CD14-positive monocyte (primary cell): ENCODE measurements at regions not wholly inside any gene's neighbourhood (a gene's known extent, or its start where the extent isn't known, plus 50 kb on each side); places are given as distances from the start of the nearest gene placed in this dataset.

ENCODE experiments used
- DNase-seq, 3 donors: peaks; one replicate each; pipeline ENCODE4 v3.0.0-alpha.2; 2011 to 2022
- H2AFZ ChIP-seq: 2 replicates; pipeline ENCODE4 v1.6.0; 2012; ENCODE audit warnings: mild to moderate bottlenecking, low read depth, low read length, inconsistent platforms; ENCODE audit not compliant: insufficient read depth, poor library complexity, severe bottlenecking
- H3K27ac ChIP-seq, 2 donors: 1 replicate in 1 of 2; 2 replicates in 1 of 2; pipeline ENCODE4 v1.5.1; 2012 to 2013; ENCODE audit warnings: low read length in 2 of 2, control low read depth in 1 of 2, inconsistent platforms in 1 of 2, low read depth in 1 of 2, mild to moderate bottlenecking in 1 of 2
- H3K27me3 ChIP-seq, 2 donors: one replicate each; pipeline versions ENCODE4 v1.6.0 to v1.6.1; 2011 to 2013; ENCODE audit warnings: low read length in 2 of 2; ENCODE audit not compliant: control insufficient read depth in 2 of 2, insufficient read depth in 2 of 2
- H3K36me3 ChIP-seq, 2 donors: replicated peaks in 1 of 2; 1 replicate in 1 of 2; 2 replicates in 1 of 2; pipeline versions ENCODE4 v1.5.1 to v1.6.1; 2012 to 2013; ENCODE audit warnings: low read length in 2 of 2, control low read depth in 1 of 2, inconsistent platforms in 1 of 2, mild to moderate bottlenecking in 1 of 2; ENCODE audit not compliant: insufficient read depth in 2 of 2, control insufficient read depth in 1 of 2
- H3K4me1 ChIP-seq, 2 donors: 1 replicate in 1 of 2; 2 replicates in 1 of 2; pipeline versions ENCODE4 v1.5.1 to v1.6.1; 2012 to 2013; ENCODE audit warnings: low read length in 2 of 2, control low read depth in 1 of 2, inconsistent platforms in 1 of 2, mild to moderate bottlenecking in 1 of 2, moderate library complexity in 1 of 2; ENCODE audit not compliant: insufficient read depth in 2 of 2, control insufficient read depth in 1 of 2
- H3K4me2 ChIP-seq: replicated peaks from 2 replicates; pipeline ENCODE3; 2012; ENCODE audit warnings: low read length, moderate library complexity, mild to moderate bottlenecking; ENCODE audit not compliant: poor library complexity, severe bottlenecking; ENCODE audit errors: extremely low read depth
- H3K4me3 ChIP-seq, 3 experiments: fragments of 200-600 bp in 1 of 3; sonication (generic) in 1 of 3; replicated peaks in 1 of 3; 1 replicate in 2 of 3; 2 replicates in 1 of 3; pipeline ENCODE4 v1.5.1; 2011 to 2013; ENCODE audit warnings: low read length in 3 of 3, mild to moderate bottlenecking in 3 of 3, control low read depth in 2 of 3, low read depth in 2 of 3, inconsistent platforms in 1 of 3, moderate library complexity in 1 of 3
- H3K79me2 ChIP-seq: 2 replicates; pipeline ENCODE4 v1.6.0; 2012; ENCODE audit warnings: mild to moderate bottlenecking, control low read depth, inconsistent platforms, low read length, moderate library complexity; ENCODE audit not compliant: insufficient read depth
- H3K9ac ChIP-seq: 2 replicates; pipeline ENCODE4 v1.6.0; 2017; ENCODE audit warnings: low read length, mild to moderate bottlenecking; ENCODE audit not compliant: insufficient read depth, poor library complexity, severe bottlenecking
- H3K9me3 ChIP-seq, 2 donors: replicated peaks in 1 of 2; 1 replicate in 1 of 2; 2 replicates in 1 of 2; pipeline versions ENCODE4 v1.5.1 to v1.6.1; 2012 to 2013; ENCODE audit warnings: low read length in 2 of 2, control low read depth in 1 of 2; ENCODE audit not compliant: control insufficient read depth in 1 of 2, insufficient read depth in 1 of 2
- H4K20me1 ChIP-seq: 2 replicates; pipeline ENCODE4 v1.6.0; 2012; ENCODE audit warnings: mild to moderate bottlenecking, low read length, control low read depth, moderate library complexity; ENCODE audit not compliant: insufficient read depth
- H3K27ac Mint-ChIP-seq, 7 donors: one replicate each; pipeline ENCODE4 v1.8.0; 2020; ENCODE audit warnings: mild to moderate bottlenecking in 7 of 7, mixed read lengths in 7 of 7, moderate library complexity in 6 of 7, inconsistent platforms in 2 of 7
- H3K27me3 Mint-ChIP-seq, 3 donors: one replicate each; pipeline ENCODE4 v1.8.0; 2021 to 2022; ENCODE audit warnings: low read depth in 3 of 3, mild to moderate bottlenecking in 3 of 3, mixed read lengths in 3 of 3, moderate library complexity in 3 of 3, inconsistent platforms in 1 of 3
- H3K36me3 Mint-ChIP-seq, 2 donors: one replicate each; pipeline ENCODE4 v1.8.0; 2020; ENCODE audit warnings: mixed read lengths in 2 of 2, inconsistent platforms in 1 of 2, mild to moderate bottlenecking in 1 of 2
- H3K4me1 Mint-ChIP-seq: one replicate; pipeline ENCODE4 v1.8.0; 2020; ENCODE audit warnings: mild to moderate bottlenecking, mixed read lengths
- H3K4me3 Mint-ChIP-seq, 2 donors: one replicate each; pipeline ENCODE4 v1.8.0; 2020; ENCODE audit warnings: mild to moderate bottlenecking in 2 of 2, mixed read lengths in 2 of 2, moderate library complexity in 1 of 2
- H3K9me3 Mint-ChIP-seq, 7 donors: one replicate each; pipeline ENCODE4 v1.8.0; 2020 to 2022; ENCODE audit warnings: mixed read lengths in 7 of 7, mild to moderate bottlenecking in 6 of 7, moderate library complexity in 6 of 7, inconsistent platforms in 2 of 7
- WGBS: methylation state at CpG from one replicate; pipeline ENCODE4 v1.1.5; 2013; ENCODE audit warnings: missing lambda C conversion rate; ENCODE audit not compliant: insufficient coverage; 5-methylcytosine and 5-hydroxymethylcytosine counted together
- intact Hi-C, 2 donors: fragments of 100-400 bp; cut with micrococcal nuclease; formaldehyde crosslinking; loops; one replicate each; pipeline versions ENCODE4 v1.15.0 to v1.15.1; 2023
- TF ChIP-seq, protein P1 (sequence below): fragments of 200-600 bp; IDR thresholded peaks from one replicate; pipeline ENCODE4 v1.8.0; 2022; ENCODE audit warnings: antibody characterized with exemption, mild to moderate bottlenecking

DNA sequence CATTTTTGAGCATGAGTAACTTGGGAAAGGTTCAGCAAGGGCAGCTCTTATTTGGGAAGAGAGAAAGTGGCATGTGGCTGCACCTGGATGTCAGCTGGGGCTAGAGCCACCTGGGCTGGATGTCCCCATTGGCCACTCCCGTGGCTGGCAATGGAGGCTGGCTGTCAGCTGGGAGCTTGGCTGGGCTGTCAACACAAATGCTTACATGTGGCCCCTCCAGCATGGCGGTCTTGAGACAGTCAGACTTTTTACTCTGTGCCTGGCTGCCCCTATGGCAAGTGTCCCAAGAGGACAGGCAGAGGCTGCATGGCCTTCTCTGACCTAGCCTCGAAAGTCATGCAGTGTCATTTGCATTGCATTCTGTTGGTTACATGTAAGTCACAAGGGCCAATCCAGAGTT, 99.6 kb downstream of the FAM53A start:
- TF ChIP-seq, protein P1, sequence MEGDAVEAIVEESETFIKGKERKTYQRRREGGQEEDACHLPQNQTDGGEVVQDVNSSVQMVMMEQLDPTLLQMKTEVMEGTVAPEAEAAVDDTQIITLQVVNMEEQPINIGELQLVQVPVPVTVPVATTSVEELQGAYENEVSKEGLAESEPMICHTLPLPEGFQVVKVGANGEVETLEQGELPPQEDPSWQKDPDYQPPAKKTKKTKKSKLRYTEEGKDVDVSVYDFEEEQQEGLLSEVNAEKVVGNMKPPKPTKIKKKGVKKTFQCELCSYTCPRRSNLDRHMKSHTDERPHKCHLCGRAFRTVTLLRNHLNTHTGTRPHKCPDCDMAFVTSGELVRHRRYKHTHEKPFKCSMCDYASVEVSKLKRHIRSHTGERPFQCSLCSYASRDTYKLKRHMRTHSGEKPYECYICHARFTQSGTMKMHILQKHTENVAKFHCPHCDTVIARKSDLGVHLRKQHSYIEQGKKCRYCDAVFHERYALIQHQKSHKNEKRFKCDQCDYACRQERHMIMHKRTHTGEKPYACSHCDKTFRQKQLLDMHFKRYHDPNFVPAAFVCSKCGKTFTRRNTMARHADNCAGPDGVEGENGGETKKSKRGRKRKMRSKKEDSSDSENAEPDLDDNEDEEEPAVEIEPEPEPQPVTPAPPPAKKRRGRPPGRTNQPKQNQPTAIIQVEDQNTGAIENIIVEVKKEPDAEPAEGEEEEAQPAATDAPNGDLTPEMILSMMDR, result no peak
- H3K27ac Mint-ChIP-seq, result no peak overlapping the region
- 64% methylated on average over 3 of the region's 3 CpGs for WGBS

DNA sequence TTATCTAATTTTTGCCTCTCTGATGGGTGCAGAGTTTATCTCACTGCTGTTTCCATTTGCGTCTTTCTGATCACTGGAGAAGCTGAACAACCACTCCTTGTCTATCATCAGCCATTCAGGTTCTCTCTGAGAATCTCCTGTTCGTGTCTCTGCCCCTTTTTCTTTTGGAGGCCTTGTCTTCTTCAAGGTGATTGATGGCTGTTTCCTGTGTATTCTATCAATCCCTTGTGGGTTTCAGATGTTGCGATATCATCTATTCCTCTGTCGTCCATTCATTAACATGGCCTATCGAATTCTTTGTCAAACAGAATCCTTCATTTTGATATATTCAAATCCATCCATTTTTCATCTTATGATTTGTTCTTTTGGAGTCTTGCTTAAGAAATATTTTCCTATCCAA, 100.3 kb downstream of the FAM53A start:
- no peak overlapping the region for H3K4me2 ChIP-seq
- H2AFZ ChIP-seq, result no peak overlapping the region
- H3K9me3 Mint-ChIP-seq, result peaks cover 0 to 19% (median 11%) of the 10 kb centered on the region in 7 donors
- TF ChIP-seq, protein P1, result no peak
- no peaks in the 10 kb centered on the region for H3K27me3 ChIP-seq
- peaks cover 9 to 11% of the 10 kb centered on the region in 2 donors for H3K9me3 ChIP-seq
- H3K79me2 ChIP-seq, result no peaks in the 10 kb centered on the region
- no peaks in the 10 kb centered on the region for H3K36me3 Mint-ChIP-seq
- peaks cover 1 to 6% (median 3%) of the 10 kb centered on the region in 3 donors for H3K27me3 Mint-ChIP-seq
- H3K27ac Mint-ChIP-seq, result no peak overlapping the region
- H3K4me1 Mint-ChIP-seq, result peaks cover 8% of the 10 kb centered on the region
- no peaks in the 10 kb centered on the region for H3K36me3 ChIP-seq
- no peak overlapping the region for H3K4me3 Mint-ChIP-seq
- intact Hi-C loops, result loop anchor here (5.0 to 10.0 kb wide), 8 partner anchors 98 to 1491 kb away; partner anchors contain the start of genes FAM53A (in 2 of the 2), HAUS3 (in 1 of the 2), HTT (in 1 of the 2) and HTT-AS (in 1 of the 2)
- H4K20me1 ChIP-seq, result no peaks in the 10 kb centered on the region
- no CpG with 5 or more reads among the region's 5 CpGs for WGBS
- DNase-seq, result no peak
- peaks cover 8 to 9% of the 10 kb centered on the region in 2 donors for H3K4me1 ChIP-seq
- H3K4me3 ChIP-seq, result no peak overlapping the region
- no peak overlapping the region for H3K27ac ChIP-seq
- no peak overlapping the region for H3K9ac ChIP-seq

More for the DNA sequence above, 99.6 kb downstream of the FAM53A start:
- Histone ChIP-seq H3K9me3 (peaks cover 11 to 13% of the 10 kb centered on the region in 2 donors), H3K9ac (no peak overlapping the region), H3K27ac (no peak overlapping the region), H3K4me2 (no peak overlapping the region), H2AFZ (no peak overlapping the region), H3K27me3 (no peaks in the 10 kb centered on the region), H3K36me3 (no peaks in the 10 kb centered on the region), H3K4me3 (no peak overlapping the region), H3K4me1 (peaks cover 8 to 9% of the 10 kb centered on the region in 2 donors), H4K20me1 (no peaks in the 10 kb centered on the region), H3K79me2 (no peaks in the 10 kb centered on the region)
- intact Hi-C loops, result loop anchor here (5.0 to 10.0 kb wide), 8 partner anchors 98 to 1490 kb away; partner anchors contain the start of genes FAM53A (in 2 of the 2), HAUS3 (in 1 of the 2), HTT (in 1 of the 2) and HTT-AS (in 1 of the 2)
- Mint-ChIP-seq H3K9me3 (peaks cover 0 to 25% (median 16%) of the 10 kb centered on the region in 7 donors), H3K36me3 (no peaks in the 10 kb centered on the region), H3K4me1 (peaks cover 8% of the 10 kb centered on the region), H3K27me3 (peaks cover 1 to 6% (median 3%) of the 10 kb centered on the region in 3 donors), H3K4me3 (no peak overlapping the region)
- DNase-seq, result no peak
